Epithelial cell of prostate (primary cell): ENCODE measurements at regions not wholly inside any gene's neighbourhood (a gene's known extent, or its start where the extent isn't known, plus 50 kb on each side); places are given as distances from the start of the nearest gene placed in this dataset.
"Not testable (repeated sequence)": the region's sequence is repeated elsewhere in the genome, so short reads cannot be mapped to it uniquely, and the experiment has no call there.

Experiments used
- DNase-seq: peaks from one replicate; pipeline ENCODE4 v3.0.0-alpha.2; 2011; ENCODE audit warnings: low read depth, low spot score
- H3K27ac ChIP-seq: fragments of 450-650 bp; 2 replicates; pipeline ENCODE4 v1.5.1; 2017; ENCODE audit warnings: mild to moderate bottlenecking

- no peak overlapping the region for H3K27ac ChIP-seq
- no peak for DNase-seq
These were observed 745.8 kb downstream of the SLC6A15 start for GRCh38 chr12:84166812-84167211.

- no peak for DNase-seq
- no peak overlapping the region for H3K27ac ChIP-seq
These were observed 746.5 kb downstream of the SLC6A15 start for GRCh38 chr12:84165998-84166571.

GRCh38 chr12:84161296-84161695 is 751.3 kb downstream of the SLC6A15 start:
- no peak for DNase-seq
- H3K27ac ChIP-seq: no peak overlapping the region

DNA sequence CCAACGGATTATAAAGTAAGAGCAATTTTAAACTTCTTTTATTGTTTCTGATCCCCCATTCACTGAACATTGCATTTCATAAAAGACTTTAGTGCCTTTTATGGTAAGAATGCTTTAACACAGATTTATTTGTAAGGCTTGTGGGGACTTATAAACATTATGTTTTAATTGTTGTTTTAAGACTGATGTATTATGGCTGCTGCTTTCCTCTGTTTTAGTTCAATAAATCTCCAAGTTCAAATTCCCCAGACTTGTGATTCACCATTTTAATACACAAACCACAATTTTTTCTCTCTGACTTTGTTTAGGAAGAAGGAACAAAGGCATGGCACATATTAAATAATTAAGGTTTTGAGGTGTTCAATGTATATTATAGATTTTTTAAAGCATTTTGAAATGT is 753.3 kb downstream of the SLC6A15 start:
- no peak overlapping the region for H3K27ac ChIP-seq
- no peak for DNase-seq

DNA sequence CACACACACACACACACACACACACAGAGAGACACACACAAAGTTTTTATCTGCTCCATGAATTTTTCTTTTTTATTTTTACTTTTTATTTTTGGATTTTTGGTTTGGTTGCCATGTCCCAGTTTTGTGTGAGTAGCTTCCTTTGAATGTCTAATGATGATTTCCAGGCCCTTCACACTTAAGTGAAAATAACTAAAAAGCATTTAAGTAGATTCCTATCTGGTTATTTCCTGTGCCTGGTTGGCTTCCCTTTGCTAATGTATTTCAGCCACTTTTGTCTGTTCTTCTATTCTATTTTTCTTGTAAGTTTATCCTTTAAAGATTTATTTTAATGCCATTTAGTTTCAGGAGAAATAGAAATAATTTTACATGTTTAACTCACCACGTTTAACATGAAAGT is 755.4 kb downstream of the SLC6A15 start:
- no peak overlapping the region for H3K27ac ChIP-seq
- no peak for DNase-seq

GRCh38 chr12:84154991-84155930 is 757.3 kb downstream of the SLC6A15 start:
- DNase-seq: not testable (repeated sequence)

GRCh38 chr12:84154439-84154990 is 758.1 kb downstream of the SLC6A15 start:
- H3K27ac ChIP-seq, DNase-seq: not testable (repeated sequence)

More at GRCh38 chr12:84154991-84155930, 757.3 kb downstream of the SLC6A15 start:
- not testable (repeated sequence) for H3K27ac ChIP-seq

DNA sequence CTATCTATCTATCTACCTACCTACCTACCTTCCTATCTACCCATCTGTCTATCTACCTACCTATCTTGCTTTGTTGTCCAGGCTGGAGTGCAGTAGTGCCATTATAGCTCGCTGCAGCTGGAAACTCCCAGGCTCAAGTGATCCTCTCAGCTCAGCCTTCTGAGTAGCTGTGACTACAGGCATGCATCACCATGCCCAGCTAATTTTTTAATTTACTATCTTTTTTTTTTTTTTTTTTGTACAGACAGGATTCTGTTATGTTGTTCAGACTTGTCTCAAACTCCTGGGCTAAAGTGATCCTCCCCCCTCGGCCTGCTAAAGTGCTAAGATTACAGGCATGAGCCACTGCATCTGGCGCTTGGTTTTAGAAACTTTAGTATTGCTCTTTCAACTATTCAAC is 762.4 kb downstream of the SLC6A15 start:
- DNase-seq: peak; percentile 44
- no peak overlapping the region for H3K27ac ChIP-seq

GRCh38 chr12:84148335-84148734 is 764.3 kb downstream of the SLC6A15 start:
- DNase-seq: no peak
- no peak overlapping the region for H3K27ac ChIP-seq

- DNase-seq: peak; percentile 50
- peak overlapping the region; percentile 82 for H3K27ac ChIP-seq
These were observed 775.7 kb downstream of the SLC6A15 start for GRCh38 chr12:84136862-84137367.

- no peak overlapping the region for H3K27ac ChIP-seq
- DNase-seq: no peak
These were observed 776.9 kb downstream of the SLC6A15 start for GRCh38 chr12:84135586-84136279.

DNA sequence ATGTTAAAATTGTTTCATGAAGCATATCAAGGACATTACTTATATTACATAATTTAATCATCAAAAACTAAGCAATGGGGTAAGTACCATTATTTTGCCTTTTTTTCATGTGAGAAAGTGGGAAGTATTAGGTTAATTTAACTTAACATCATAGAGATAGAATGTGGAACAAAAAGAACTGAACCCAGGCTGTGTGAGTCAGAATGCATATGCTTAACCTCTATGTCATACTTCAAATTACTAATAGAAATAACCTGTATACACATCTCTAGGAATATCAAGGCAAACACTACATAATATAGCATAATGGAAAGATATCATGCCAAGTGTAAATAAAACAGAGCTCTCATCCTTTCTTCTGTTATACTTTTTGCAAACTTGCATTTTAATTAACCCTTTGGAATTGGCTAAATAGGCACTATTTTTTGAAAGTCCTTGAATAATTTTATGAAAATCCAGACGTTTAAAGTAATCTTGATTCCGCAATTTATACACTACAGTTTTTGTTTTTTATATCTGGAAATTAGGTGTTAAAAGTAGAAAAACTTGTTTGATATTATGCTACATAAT is 777.7 kb downstream of the SLC6A15 start:
- no peak overlapping the region for H3K27ac ChIP-seq
- no peak for DNase-seq

DNA sequence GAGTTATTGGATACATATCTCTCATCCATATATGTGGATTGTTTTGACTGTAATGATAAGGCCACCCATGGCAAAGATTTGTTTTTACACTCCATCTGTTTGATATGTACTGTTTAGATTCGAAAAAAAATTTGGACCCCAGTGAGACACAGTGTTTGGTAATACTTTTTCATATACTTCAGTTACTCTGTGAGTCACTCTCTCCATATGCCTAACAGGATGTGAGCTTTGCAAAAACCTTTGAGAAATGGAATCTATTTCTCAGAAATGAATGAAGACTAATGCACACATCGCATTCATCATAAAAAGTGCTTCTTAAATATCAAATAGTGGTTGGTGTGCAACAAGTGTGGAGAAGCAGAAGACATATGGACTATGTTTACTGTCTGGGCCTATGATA is 781.5 kb downstream of the SLC6A15 start:
- DNase-seq: no peak

GRCh38 chr12:84128117-84128991 is 784.2 kb downstream of the SLC6A15 start:
- no peak overlapping the region for H3K27ac ChIP-seq
- no peak for DNase-seq

More for the DNA sequence above, 781.5 kb downstream of the SLC6A15 start:
- no peak overlapping the region for H3K27ac ChIP-seq

GRCh38 chr12:84124211-84124610 is 788.4 kb downstream of the SLC6A15 start:
- H3K27ac ChIP-seq: no peak overlapping the region

GRCh38 chr12:84117190-84117589 is 795.4 kb downstream of the SLC6A15 start:
- no peak for DNase-seq
- H3K27ac ChIP-seq: no peak overlapping the region

More at GRCh38 chr12:84124211-84124610, 788.4 kb downstream of the SLC6A15 start:
- no peak for DNase-seq

DNA sequence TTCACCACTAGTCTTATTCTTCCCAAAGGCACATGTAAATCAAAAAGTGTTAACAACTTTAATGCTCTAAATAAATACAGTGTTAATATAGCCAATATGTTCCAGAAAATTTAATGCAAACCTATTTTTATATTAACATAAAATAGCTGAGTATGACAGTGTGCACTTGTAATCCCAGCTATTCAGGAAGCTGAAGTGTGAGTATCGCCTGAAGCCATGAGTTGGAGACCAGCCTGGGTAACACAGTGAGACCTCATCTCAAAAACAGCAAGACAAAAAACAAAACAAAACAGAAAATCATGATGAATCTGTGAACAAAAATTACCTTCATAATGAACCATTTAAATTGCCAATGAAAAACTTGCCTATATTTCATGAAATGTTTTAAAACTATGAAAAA is 798.9 kb downstream of the SLC6A15 start:
- H3K27ac ChIP-seq: no peak overlapping the region
- DNase-seq: no peak

GRCh38 chr12:84103886-84104285 is 808.7 kb downstream of the SLC6A15 start:
- not testable (repeated sequence) for H3K27ac ChIP-seq, DNase-seq

- H3K27ac ChIP-seq, DNase-seq: not testable (repeated sequence)
These were observed 810.6 kb downstream of the SLC6A15 start for GRCh38 chr12:84101963-84102362.
